ENCODE measurements at regions not wholly inside any gene's neighbourhood (a gene's known extent, or its start where the extent isn't known, plus 50 kb on each side); places are given as distances from the start of the nearest gene placed in this dataset.

DNA sequence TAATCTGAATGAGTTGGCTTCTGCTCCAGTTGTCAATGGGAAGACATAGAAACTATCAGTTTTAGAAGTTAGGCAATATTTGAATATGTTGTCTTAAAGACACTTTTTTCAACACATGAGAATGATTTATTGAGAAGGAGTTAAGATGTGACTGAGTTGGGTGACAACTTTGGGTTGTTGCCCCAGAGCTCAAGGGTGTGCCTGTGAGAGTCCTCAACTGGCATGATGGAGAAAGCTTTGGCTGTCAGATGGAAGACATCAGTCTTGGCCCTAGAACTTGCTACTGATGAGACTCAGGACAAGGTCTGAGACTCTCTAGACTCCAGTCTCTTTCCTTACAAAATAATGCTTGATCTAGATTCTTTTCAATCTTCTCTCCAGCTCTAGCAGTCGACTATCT, 69.0 kb upstream of the CTAGE1 start:
- H3K36me3 ChIP-seq (ENCODE audit: control insufficient read depth, low read length): no peaks in the 10 kb centered on the region
- no peak overlapping the region for H3K27ac ChIP-seq (ENCODE audit: low read depth, low read length)
- H4K20me1 ChIP-seq (ENCODE audit: control insufficient read depth, insufficient read depth, low read depth, low read length): no peaks in the 10 kb centered on the region
- no peaks in the 10 kb centered on the region for H3F3A ChIP-seq (ENCODE audit: control insufficient read depth, insufficient read depth)
- no peak overlapping the region for H3K4me3 ChIP-seq (ENCODE audit: low read length)
- H3K4me2 ChIP-seq (ENCODE audit: low read length): no peak overlapping the region
- H3K9me3 ChIP-seq (ENCODE audit: control insufficient read depth, insufficient read depth, low read length): no peaks in the 10 kb centered on the region
- no peaks in the 10 kb centered on the region for H3K79me2 ChIP-seq (ENCODE audit: control insufficient read depth, low read length)
- no peaks in the 10 kb centered on the region for H3K9me2 ChIP-seq (replicated peaks; ENCODE audit: control insufficient read depth, low read length)
- TF ChIP-seq EZH2phosphoT487 (IDR thresholded peaks at IDR 0.05; ENCODE audit: borderline replicate concordance, low read length): no peak
- TF ChIP-seq, protein P1, sequence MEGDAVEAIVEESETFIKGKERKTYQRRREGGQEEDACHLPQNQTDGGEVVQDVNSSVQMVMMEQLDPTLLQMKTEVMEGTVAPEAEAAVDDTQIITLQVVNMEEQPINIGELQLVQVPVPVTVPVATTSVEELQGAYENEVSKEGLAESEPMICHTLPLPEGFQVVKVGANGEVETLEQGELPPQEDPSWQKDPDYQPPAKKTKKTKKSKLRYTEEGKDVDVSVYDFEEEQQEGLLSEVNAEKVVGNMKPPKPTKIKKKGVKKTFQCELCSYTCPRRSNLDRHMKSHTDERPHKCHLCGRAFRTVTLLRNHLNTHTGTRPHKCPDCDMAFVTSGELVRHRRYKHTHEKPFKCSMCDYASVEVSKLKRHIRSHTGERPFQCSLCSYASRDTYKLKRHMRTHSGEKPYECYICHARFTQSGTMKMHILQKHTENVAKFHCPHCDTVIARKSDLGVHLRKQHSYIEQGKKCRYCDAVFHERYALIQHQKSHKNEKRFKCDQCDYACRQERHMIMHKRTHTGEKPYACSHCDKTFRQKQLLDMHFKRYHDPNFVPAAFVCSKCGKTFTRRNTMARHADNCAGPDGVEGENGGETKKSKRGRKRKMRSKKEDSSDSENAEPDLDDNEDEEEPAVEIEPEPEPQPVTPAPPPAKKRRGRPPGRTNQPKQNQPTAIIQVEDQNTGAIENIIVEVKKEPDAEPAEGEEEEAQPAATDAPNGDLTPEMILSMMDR (IDR thresholded peaks at IDR 0.05; ENCODE audit: low read depth, low read length, poor library complexity, severe bottlenecking): no peak
- H3K27me3 ChIP-seq (ENCODE audit: control insufficient read depth, low read length): no peaks in the 10 kb centered on the region; the same call in 1 of the 2 replicates
- H3K4me1 ChIP-seq (ENCODE audit: control insufficient read depth, low read length): no peaks in the 10 kb centered on the region

DNA sequence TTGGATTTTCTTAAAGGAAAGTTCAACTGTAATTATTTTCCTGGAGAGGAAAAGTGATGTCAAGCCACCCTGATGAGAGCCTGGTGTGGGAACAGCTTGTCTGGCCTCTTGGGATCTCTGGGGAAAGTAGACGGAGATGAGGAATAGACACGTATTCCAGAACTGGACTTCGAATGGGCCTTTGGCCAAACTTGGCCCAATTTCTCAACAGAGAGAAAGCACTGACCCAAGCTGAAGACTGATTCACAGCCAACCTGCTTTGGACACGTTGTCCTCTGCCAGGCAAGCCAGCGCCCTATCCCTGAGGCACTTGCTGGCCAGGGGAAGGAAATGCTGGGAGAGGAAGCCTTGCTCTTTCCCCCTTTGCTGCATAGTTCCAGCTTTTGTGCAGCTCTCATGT, 70.8 kb upstream of the CTAGE1 start:
- no peak for TF ChIP-seq EZH2phosphoT487 (IDR thresholded peaks at IDR 0.05; ENCODE audit: borderline replicate concordance, low read length)
- TF ChIP-seq, protein P1 (IDR thresholded peaks at IDR 0.05; ENCODE audit: low read depth, low read length, poor library complexity, severe bottlenecking): no peak
- H3K27me3 ChIP-seq (ENCODE audit: control insufficient read depth, low read length): no peaks in the 10 kb centered on the region; the same call in 1 of the 2 replicates
- no peaks in the 10 kb centered on the region for H3K4me1 ChIP-seq (ENCODE audit: control insufficient read depth, low read length)
- H3K27ac ChIP-seq (ENCODE audit: low read depth, low read length): no peak overlapping the region
- H3K9me2 ChIP-seq (replicated peaks; ENCODE audit: control insufficient read depth, low read length): no peaks in the 10 kb centered on the region
- no peaks in the 10 kb centered on the region for H4K20me1 ChIP-seq (ENCODE audit: control insufficient read depth, insufficient read depth, low read depth, low read length)
- no peaks in the 10 kb centered on the region for H3K79me2 ChIP-seq (ENCODE audit: control insufficient read depth, low read length)
- no peaks in the 10 kb centered on the region for H3K36me3 ChIP-seq (ENCODE audit: control insufficient read depth, low read length)
- no peaks in the 10 kb centered on the region for H3K9me3 ChIP-seq (ENCODE audit: control insufficient read depth, insufficient read depth, low read length)
- no peaks in the 10 kb centered on the region for H3F3A ChIP-seq (ENCODE audit: control insufficient read depth, insufficient read depth)
- no peak overlapping the region for H3K4me2 ChIP-seq (ENCODE audit: low read length)
- H3K4me3 ChIP-seq (ENCODE audit: low read length): no peak overlapping the region

DNA sequence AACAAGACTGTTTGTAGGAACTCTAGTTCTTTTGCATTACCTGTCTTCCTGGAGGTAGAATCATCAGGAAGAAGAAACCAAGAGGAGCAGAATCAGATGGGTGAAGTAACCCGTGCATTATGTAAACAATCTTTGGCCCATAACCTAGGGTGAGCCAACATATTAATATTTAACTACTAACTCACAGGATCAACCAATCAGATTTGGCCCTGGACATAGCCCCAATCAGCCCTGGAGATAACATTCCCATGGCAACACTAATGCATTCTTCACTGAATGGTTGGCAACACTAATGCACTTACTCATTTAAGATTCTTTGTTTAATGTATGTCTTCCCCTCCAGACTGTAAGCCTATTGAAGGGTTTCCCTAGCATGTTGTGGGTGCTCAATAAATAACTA, 72.0 kb upstream of the CTAGE1 start:
- H3K9me2 ChIP-seq (replicated peaks; ENCODE audit: control insufficient read depth, low read length): no peaks in the 10 kb centered on the region
- no peaks in the 10 kb centered on the region for H3K79me2 ChIP-seq (ENCODE audit: control insufficient read depth, low read length)
- H3K4me1 ChIP-seq (ENCODE audit: control insufficient read depth, low read length): no peaks in the 10 kb centered on the region
- TF ChIP-seq, protein P1 (IDR thresholded peaks at IDR 0.05; ENCODE audit: low read depth, low read length, poor library complexity, severe bottlenecking): no peak
- no peak for TF ChIP-seq EZH2phosphoT487 (IDR thresholded peaks at IDR 0.05; ENCODE audit: borderline replicate concordance, low read length)
- H3K27ac ChIP-seq (ENCODE audit: low read depth, low read length): no peak overlapping the region
- no peaks in the 10 kb centered on the region; the same call in 1 of the 2 replicates for H3K27me3 ChIP-seq (ENCODE audit: control insufficient read depth, low read length)
- H3F3A ChIP-seq (ENCODE audit: control insufficient read depth, insufficient read depth): no peaks in the 10 kb centered on the region
- H3K4me2 ChIP-seq (ENCODE audit: low read length): no peak overlapping the region
- no peaks in the 10 kb centered on the region for H4K20me1 ChIP-seq (ENCODE audit: control insufficient read depth, insufficient read depth, low read depth, low read length)
- H3K9me3 ChIP-seq (ENCODE audit: control insufficient read depth, insufficient read depth, low read length): no peaks in the 10 kb centered on the region
- H3K36me3 ChIP-seq (ENCODE audit: control insufficient read depth, low read length): no peaks in the 10 kb centered on the region
- H3K4me3 ChIP-seq (ENCODE audit: low read length): no peak overlapping the region

Measured in DOHH2 (cell line).